ENCODE measurements at regions not wholly inside any gene's neighbourhood (a gene's known extent, or its start where the extent isn't known, plus 50 kb on each side); places are given as distances from the start of the nearest gene placed in this dataset.

- TF ChIP-seq CTCF (IDR thresholded peaks at IDR 0.05; ENCODE audit: low read depth, low read length) (no peak), EZH2phosphoT487 (IDR thresholded peaks at IDR 0.05; ENCODE audit: low read depth) (no peak)
Observed at GRCh38 chr10:128305601-128306345, 179.6 kb upstream of the MKI67 start.

Measured in OCI-LY3 (cell line).